HepG2 (cell line): ENCODE measurements at regions not wholly inside any gene's neighbourhood (a gene's known extent, or its start where the extent isn't known, plus 50 kb on each side); places are given as distances from the start of the nearest gene placed in this dataset.

Experiments used
- ATAC-seq: fragments of 200-7000 bp; cut with Tn5 transposase; 3 replicates; pipeline ENCODE4 v1.9.1; 2020; ENCODE audit warnings: mild to moderate bottlenecking, moderate library complexity
- BruUV-seq: library from RNA; stranded (reverse); fragments of 400-500 nt; replicated peaks from 2 replicates; lab custom pipeline; 2021; lab: Mats Ljungman, UMichigan
- CTCF ChIA-PET: fragments of 300-600 bp; formaldehyde crosslinking; extraction: SDS; loops from one replicate; lab custom pipeline; 2021; ENCODE audit warnings: low total read pairs, inconsistent platforms, low intra/inter-chr PET ratio; lab: Yijun Ruan, JAX
- POLR2A ChIA-PET: fragments of 350-600 bp; sonication (Branson Sonifier 250); formaldehyde crosslinking; loops from one replicate; lab custom pipeline; 2020; ENCODE audit warnings: antibody characterized with exemption, inconsistent platforms; lab: Yijun Ruan, JAX
- DNase-seq: peaks from one replicate; pipeline ENCODE4 v3.0.0-alpha.2; 2015; ENCODE audit warnings: low spot score
- FAIRE-seq: peaks from 3 replicates; lab custom pipeline; 2011; peaks lifted over from hg19 to GRCh38; lab: Jason Lieb, UNC
- H2AFZ ChIP-seq: one replicate; pipeline ENCODE4 v1.6.1; 2011; ENCODE audit warnings: low read length, inconsistent platforms
- H3K27ac ChIP-seq: fragments of 300-600 bp; 3 replicates; pipeline ENCODE4 v1.8.0; 2011; ENCODE audit warnings: mixed run types, mild to moderate bottlenecking, mixed read lengths, low read length, inconsistent platforms; ENCODE audit not compliant: insufficient read depth; ENCODE audit errors: extremely low read length
- H3K27me3 ChIP-seq, 2 experiments: fragments of 200-600 bp in 1 of 2; 2 replicates in 1 of 2; 3 replicates in 1 of 2; pipeline versions ENCODE4 v1.6.0 to v1.8.0; 2011; ENCODE audit warnings: low read length in 2 of 2, mild to moderate bottlenecking in 2 of 2, moderate library complexity in 2 of 2, inconsistent platforms in 1 of 2; ENCODE audit not compliant: insufficient read depth in 2 of 2, control insufficient read depth in 1 of 2
- H3K36me3 ChIP-seq, 2 experiments: fragments of 200-600 bp in 1 of 2; replicated peaks in 1 of 2; 2 replicates in 1 of 2; 3 replicates in 1 of 2; pipeline versions ENCODE4 v1.5.1 to v1.8.0; 2011; ENCODE audit warnings: low read length in 2 of 2, inconsistent platforms in 1 of 2; ENCODE audit not compliant: insufficient read depth in 2 of 2, control insufficient read depth in 1 of 2
- H3K4me1 ChIP-seq: 2 replicates; pipeline ENCODE4 v1.5.1; 2012; ENCODE audit warnings: low read length, inconsistent platforms; ENCODE audit not compliant: insufficient read depth
- H3K4me2 ChIP-seq: 2 replicates; pipeline ENCODE4 v1.6.0; 2011; ENCODE audit warnings: low read depth, low read length, inconsistent platforms
- H3K4me3 ChIP-seq, 3 experiments: fragments of 200-600 bp in 1 of 3; sonication (generic), shearing (Covaris generic) in 1 of 3; replicated peaks in 1 of 3; 2 replicates each; pipeline ENCODE4 v1.5.1; 2011 to 2016; ENCODE audit warnings: low read length in 3 of 3, inconsistent platforms in 2 of 3, low read depth in 2 of 3, mild to moderate bottlenecking in 2 of 3, control low read depth in 1 of 3, mixed read lengths in 1 of 3; ENCODE audit not compliant: insufficient read depth in 1 of 3
- H3K79me2 ChIP-seq: one replicate; pipeline ENCODE4 v1.6.1; 2011; ENCODE audit warnings: low read length, inconsistent platforms; ENCODE audit not compliant: insufficient read depth
- H3K9ac ChIP-seq: 2 replicates; pipeline ENCODE4 v1.6.0; 2011; ENCODE audit warnings: mild to moderate bottlenecking, low read depth, low read length, inconsistent platforms; ENCODE audit not compliant: insufficient read depth
- H3K9me3 ChIP-seq: 2 replicates; pipeline ENCODE4 v1.5.1; 2012; ENCODE audit warnings: mild to moderate bottlenecking, low read length
- H4K20me1 ChIP-seq: 2 replicates; pipeline ENCODE4 v1.6.0; 2011; ENCODE audit warnings: inconsistent platforms, mild to moderate bottlenecking, low read length, moderate library complexity; ENCODE audit not compliant: insufficient read depth
- ARID4A ChIP-seq: sonication (generic); formaldehyde crosslinking; IDR thresholded peaks from 2 replicates; pipeline ENCODE4 v1.5.0; 2020; ENCODE audit warnings: mild to moderate bottlenecking, missing genetic modification reagents, borderline replicate concordance
- HNF4G ChIP-seq, 2 experiments: sonication (generic) in 1 of 2; formaldehyde crosslinking in 1 of 2; IDR thresholded peaks; 2 replicates each; pipeline versions ENCODE4 v1.4.0 to v1.6.1; 2011 to 2020; ENCODE audit warnings: borderline replicate concordance in 2 of 2, low read depth in 2 of 2, mild to moderate bottlenecking in 2 of 2, low read length in 1 of 2, missing genetic modification reagents in 1 of 2, moderate library complexity in 1 of 2
- SPEN ChIP-seq: sonication (generic); formaldehyde crosslinking; IDR thresholded peaks from 2 replicates; pipeline ENCODE4 v1.5.1; 2020; ENCODE audit warnings: low read depth, mild to moderate bottlenecking, missing genetic modification reagents
- ZNF678 ChIP-seq: sonication (generic); formaldehyde crosslinking; IDR thresholded peaks from 2 replicates; pipeline ENCODE4 v1.4.0; 2020; ENCODE audit warnings: mild to moderate bottlenecking, missing genetic modification reagents
- WGBS: methylation state at CpG from one replicate; pipeline ENCODE4 v1.1.6; 2017; ENCODE audit warnings: low lambda C conversion rate; 5-methylcytosine and 5-hydroxymethylcytosine counted together
- in situ Hi-C: cut with HindIII; loops from 2 replicates; pipeline ENCODE4 v1.10.0; 2017; ENCODE audit warnings: low pct_unique_long_range_greater_than_20kb; ENCODE audit not compliant: extremely low pct_ligation_motif_present
- intact Hi-C: fragments of 100-400 bp; cut with micrococcal nuclease; formaldehyde crosslinking; loops from one replicate; pipeline ENCODE4 v1.10.0; 2022; ENCODE audit not compliant: unreplicated experiment

DNA sequence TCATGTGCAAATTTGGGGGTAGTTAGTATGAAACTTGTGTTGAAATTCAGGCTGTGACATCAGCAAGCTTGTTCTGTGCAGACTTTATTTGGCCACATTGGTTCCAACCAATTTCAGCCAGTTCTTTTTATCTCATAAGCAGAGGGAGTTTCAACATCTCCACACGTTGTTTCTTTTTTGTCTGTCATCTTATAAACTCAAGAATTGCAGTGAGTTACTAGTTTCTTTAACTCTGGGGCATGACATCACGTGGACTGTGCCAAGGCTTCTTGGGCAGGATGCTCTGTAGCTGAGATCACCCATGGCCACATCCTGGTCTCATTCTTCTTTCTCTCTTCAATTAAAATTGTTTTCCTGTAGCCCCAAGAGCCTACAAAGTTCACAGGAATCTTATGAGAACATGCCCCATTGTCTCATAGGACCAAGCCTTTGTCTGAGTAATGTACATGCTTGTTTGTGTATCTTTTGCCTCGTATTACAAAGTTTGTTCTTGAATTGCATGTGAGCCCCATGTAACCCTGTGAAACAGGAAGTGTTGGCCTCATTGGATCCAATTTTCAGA, 982.0 kb upstream of the TMEM132C start:
- FAIRE-seq: no peak
- ChIA-PET CTCF (no interaction called here), POLR2A (no interaction called here)
- TF ChIP-seq ZNF678 (CRISPR knock-in tag): no peak
- no peak for TF ChIP-seq HNF4G (IDR thresholded peaks at IDR 0.05; ENCODE audit: borderline replicate concordance, low read depth, low read length)
- no peak for TF ChIP-seq HNF4G (CRISPR knock-in tag; IDR thresholded peaks at IDR 0.05; ENCODE audit: borderline replicate concordance, low read depth)
- no peak for TF ChIP-seq ARID4A
- no peak for TF ChIP-seq SPEN (CRISPR knock-in tag)
- Histone ChIP-seq H4K20me1 (no peaks in the 10 kb centered on the region), H3K27ac (no peak overlapping the region), H3K4me2 (no peak overlapping the region), H3K36me3 (no peaks in the 10 kb centered on the region), H3K4me1 (no peaks in the 10 kb centered on the region), H3K9me3 (no peaks in the 10 kb centered on the region), H3K27me3 (no peaks in the 10 kb centered on the region), H3K9ac (no peak overlapping the region), H3K4me3 (no peak overlapping the region), H3K79me2 (no peaks in the 10 kb centered on the region), H2AFZ (no peak overlapping the region)
- ATAC-seq: no peak
- WGBS: 0% methylated on average over 3 of the region's 3 CpGs
- intact Hi-C loops (no loop called here), in situ Hi-C loops (no loop called here)
- no peak for DNase-seq
- no TSS peak for BruUV-seq
